H1 (cell line): ENCODE measurements at regions not wholly inside any gene's neighbourhood (a gene's known extent, or its start where the extent isn't known, plus 50 kb on each side); places are given as distances from the start of the nearest gene placed in this dataset.

Experiments used
- CTCF ChIA-PET: fragments of 300-600 bp; sonication (Branson Sonifier 250); formaldehyde crosslinking; loops from one replicate; lab custom pipeline; 2021; ENCODE audit not compliant: partially characterized antibody; lab: Charles Lee
- POLR2A ChIA-PET: fragments of 300-600 bp; sonication (Branson Sonifier 250); formaldehyde crosslinking; loops from one replicate; lab custom pipeline; 2021; ENCODE audit warnings: inconsistent platforms; ENCODE audit not compliant: partially characterized antibody; lab: Charles Lee
- DNase-seq, 2 experiments: peaks; one replicate each; pipeline versions ENCODE4 v3.0.0 to v3.0.0-alpha.2; 2010 to 2022; ENCODE audit warnings: low spot score in 2 of 2, low read depth in 1 of 2, mixed read lengths in 1 of 2
- FAIRE-seq: peaks from 2 replicates; lab custom pipeline; 2011; peaks lifted over from hg19 to GRCh38; lab: Jason Lieb, UNC
- H2AFZ ChIP-seq: 2 replicates; pipeline ENCODE4 v1.8.1; 2012; ENCODE audit warnings: low read length, inconsistent platforms
- H2AK5ac ChIP-seq: 2 replicates; pipeline ENCODE4 v1.6.1; 2013; ENCODE audit warnings: low read depth, low read length
- H2BK120ac ChIP-seq: replicated peaks from 2 replicates; pipeline ENCODE3; 2013; ENCODE audit warnings: low read depth, low read length, inconsistent platforms
- H2BK12ac ChIP-seq: 2 replicates; pipeline ENCODE4 v1.6.1; 2013; ENCODE audit warnings: low read depth, low read length
- H2BK15ac ChIP-seq: 2 replicates; pipeline ENCODE4 v1.6.1; 2013; ENCODE audit warnings: low read length
- H2BK20ac ChIP-seq: 2 replicates; pipeline ENCODE4 v1.6.1; 2013; ENCODE audit warnings: low read length
- H2BK5ac ChIP-seq: 2 replicates; pipeline ENCODE4 v1.6.1; 2013; ENCODE audit warnings: low read depth, low read length
- H3K14ac ChIP-seq: 2 replicates; pipeline ENCODE4 v1.6.1; 2013; ENCODE audit warnings: inconsistent platforms; ENCODE audit not compliant: insufficient read length
- H3K18ac ChIP-seq: 2 replicates; pipeline ENCODE4 v1.6.1; 2013; ENCODE audit warnings: low read length; ENCODE audit errors: extremely low read depth
- H3K23ac ChIP-seq: 2 replicates; pipeline ENCODE4 v1.6.1; 2013; ENCODE audit warnings: inconsistent platforms; ENCODE audit not compliant: insufficient read length
- H3K23me2 ChIP-seq: 2 replicates; pipeline ENCODE4 v1.6.1; 2013; ENCODE audit warnings: low read depth, low read length
- H3K27ac ChIP-seq: 2 replicates; pipeline ENCODE4 v1.6.1; 2011; ENCODE audit warnings: low read depth, low read length, inconsistent platforms
- H3K27me3 ChIP-seq, 4 experiments: replicated peaks in 1 of 4; 1 replicate in 1 of 4; 2 replicates in 3 of 4; pipeline versions ENCODE4 v1.6.1 to v1.8.1; 2011 to 2013; ENCODE audit warnings: low read length in 3 of 4, mild to moderate bottlenecking in 3 of 4, inconsistent platforms in 2 of 4, mixed read lengths in 2 of 4, moderate library complexity in 1 of 4; ENCODE audit not compliant: control insufficient read depth in 3 of 4, insufficient read depth in 3 of 4; ENCODE audit errors: extremely low read depth in 1 of 4
- H3K36me3 ChIP-seq, 4 experiments: 2 replicates each; pipeline versions ENCODE4 v1.6.1 to v1.8.1; 2011 to 2013; ENCODE audit warnings: mild to moderate bottlenecking in 4 of 4, low read length in 3 of 4, moderate library complexity in 2 of 4, control low read depth in 1 of 4, inconsistent platforms in 1 of 4; ENCODE audit not compliant: insufficient read depth in 4 of 4, control insufficient read depth in 2 of 4
- H3K4ac ChIP-seq: replicated peaks from 2 replicates; pipeline ENCODE3; 2013; ENCODE audit warnings: low read length, low read depth, mixed read lengths, inconsistent platforms; ENCODE audit not compliant: insufficient read length
- H3K4me1 ChIP-seq, 4 experiments: replicated peaks in 1 of 4; 1 replicate in 1 of 4; 2 replicates in 3 of 4; pipeline versions ENCODE4 v1.6.1 to v1.8.1; 2011 to 2013; ENCODE audit warnings: low read length in 3 of 4, inconsistent platforms in 2 of 4, mixed read lengths in 1 of 4; ENCODE audit not compliant: insufficient read depth in 4 of 4, control insufficient read depth in 3 of 4
- H3K4me2 ChIP-seq, 2 experiments: 2 replicates each; pipeline versions ENCODE4 v1.6.1 to v1.8.1; 2011 to 2013; ENCODE audit warnings: low read depth in 2 of 2, low read length in 2 of 2, control low read depth in 1 of 2, inconsistent platforms in 1 of 2, mild to moderate bottlenecking in 1 of 2; ENCODE audit not compliant: insufficient read depth in 1 of 2
- H3K4me3 ChIP-seq, 4 experiments: fragments of 200-600, 300-600 bp in 1 of 4; sonication (generic), shearing (Covaris generic), sonication (Bioruptor Twin) in 1 of 4; 2 replicates each; pipeline versions ENCODE4 v1.5.1 to v1.8.1; 2011 to 2016; ENCODE audit warnings: low read length in 4 of 4, low read depth in 3 of 4, control low read depth in 2 of 4, inconsistent platforms in 2 of 4, mild to moderate bottlenecking in 2 of 4, mixed read lengths in 1 of 4, moderate library complexity in 1 of 4; ENCODE audit not compliant: insufficient read depth in 2 of 4; ENCODE audit errors: extremely low read depth in 1 of 4
- H3K56ac ChIP-seq: replicated peaks from 2 replicates; pipeline ENCODE3; 2013; ENCODE audit warnings: low read depth, mild to moderate bottlenecking, mixed read lengths, low read length, inconsistent platforms; ENCODE audit not compliant: insufficient read length
- H3K79me1 ChIP-seq: 2 replicates; pipeline ENCODE4 v1.6.1; 2013; ENCODE audit warnings: low read depth, low read length, control low read depth
- H3K79me2 ChIP-seq, 2 experiments: 2 replicates each; pipeline versions ENCODE4 v1.6.1 to v1.8.1; 2012 to 2013; ENCODE audit warnings: low read length in 2 of 2, mild to moderate bottlenecking in 2 of 2, inconsistent platforms in 1 of 2; ENCODE audit not compliant: insufficient read depth in 2 of 2, control insufficient read depth in 1 of 2
- H3K9ac ChIP-seq, 4 experiments: replicated peaks in 1 of 4; 1 replicate in 1 of 4; 2 replicates in 3 of 4; pipeline versions ENCODE4 v1.6.1 to v1.8.1; 2011 to 2013; ENCODE audit warnings: low read depth in 3 of 4, low read length in 3 of 4, control low read depth in 2 of 4, mild to moderate bottlenecking in 2 of 4, moderate library complexity in 2 of 4, inconsistent platforms in 1 of 4; ENCODE audit errors: extremely low read depth in 1 of 4
- H3K9me3 ChIP-seq, 2 experiments: 2 replicates each; pipeline versions ENCODE4 v1.6.1 to v1.8.1; 2012 to 2013; ENCODE audit warnings: mild to moderate bottlenecking in 2 of 2, moderate library complexity in 2 of 2, control low read depth in 1 of 2, inconsistent platforms in 1 of 2, low read depth in 1 of 2, low read length in 1 of 2, mixed read lengths in 1 of 2; ENCODE audit not compliant: insufficient read depth in 2 of 2
- H4K20me1 ChIP-seq, 2 experiments: replicated peaks in 1 of 2; 2 replicates each; pipeline versions ENCODE3 to v1.8.1; 2011 to 2013; ENCODE audit warnings: inconsistent platforms in 2 of 2, low read length in 2 of 2, mild to moderate bottlenecking in 1 of 2; ENCODE audit not compliant: insufficient read depth in 2 of 2, control insufficient read depth in 1 of 2
- H4K5ac ChIP-seq: 2 replicates; pipeline ENCODE4 v1.6.1; 2013; ENCODE audit warnings: low read length, low read depth, mixed read lengths, inconsistent platforms; ENCODE audit not compliant: insufficient read length
- H4K8ac ChIP-seq: 2 replicates; pipeline ENCODE4 v1.8.0; 2013; ENCODE audit warnings: mild to moderate bottlenecking, moderate library complexity, low read length, inconsistent platforms; ENCODE audit not compliant: insufficient read depth; ENCODE audit errors: extremely low read depth
- H4K91ac ChIP-seq: replicated peaks from 2 replicates; pipeline ENCODE3; 2013; ENCODE audit warnings: low read length, mixed read lengths, inconsistent platforms; ENCODE audit not compliant: insufficient read length
- HDAC2 ChIP-seq, 2 experiments: fragments of 300-600 bp in 1 of 2; sonication (generic) in 1 of 2; IDR thresholded peaks; 2 replicates each; pipeline ENCODE4 v1.6.1; 2011 to 2012; ENCODE audit warnings: low read depth in 2 of 2, low read length in 2 of 2, mild to moderate bottlenecking in 2 of 2, moderate library complexity in 2 of 2, borderline replicate concordance in 1 of 2, inconsistent platforms in 1 of 2
- JUN ChIP-seq: IDR thresholded peaks from 2 replicates; pipeline ENCODE4 v1.6.1; 2011; ENCODE audit warnings: low read depth, mild to moderate bottlenecking, improper control_type of control experiment, low read length
- KDM4A ChIP-seq: IDR thresholded peaks from one replicate; pipeline ENCODE4 v1.7.1; 2012; ENCODE audit warnings: low read depth, mild to moderate bottlenecking, moderate library complexity, low read length, inconsistent platforms; ENCODE audit not compliant: severe bottlenecking
- POU5F1 ChIP-seq: IDR thresholded peaks from 2 replicates; pipeline ENCODE4 v1.6.1; 2011; ENCODE audit warnings: low read depth, mild to moderate bottlenecking, low read length, moderate library complexity
- RXRA ChIP-seq: IDR thresholded peaks from 2 replicates; pipeline ENCODE4 v1.6.1; 2011; ENCODE audit warnings: low read depth, mild to moderate bottlenecking, low read length, moderate library complexity; ENCODE audit not compliant: insufficient read depth
- SAP30 ChIP-seq: fragments of 300-600 bp; sonication (generic); IDR thresholded peaks from 2 replicates; pipeline ENCODE4 v1.7.1; 2012; ENCODE audit warnings: low read length, moderate library complexity, mild to moderate bottlenecking, inconsistent platforms; ENCODE audit not compliant: insufficient read depth, insufficient replicate concordance

- Histone ChIP-seq H3K27ac (no peak overlapping the region), H2BK120ac (no peak overlapping the region), H3K56ac (no peak overlapping the region), H3K4me2 (no peak overlapping the region), H2BK12ac (no peak overlapping the region), H3K36me3 (no peaks in the 10 kb centered on the region), H3K9ac (no peak overlapping the region), H3K4me3 (no peak overlapping the region), H4K5ac (no peak overlapping the region), H3K18ac (no peak overlapping the region), H4K8ac (no peak overlapping the region), H4K20me1 (no peaks in the 10 kb centered on the region), H2BK20ac (no peak overlapping the region), H3K14ac (no peak overlapping the region), H3K27me3 (no peaks in the 10 kb centered on the region), H3K4ac (no peak overlapping the region), H2AFZ (no peak overlapping the region), H2BK15ac (no peak overlapping the region), H3K9me3 (no peaks in the 10 kb centered on the region), H2AK5ac (no peak overlapping the region), H3K79me2 (no peaks in the 10 kb centered on the region), H2BK5ac (no peak overlapping the region), H3K23ac (no peak overlapping the region), H3K23me2 (no peaks in the 10 kb centered on the region), H3K4me1 (peaks cover 0 to 4% (median 0%) of the 10 kb centered on the region in 4 experiments; a peak in 2 of 7 replicates), H4K91ac (no peak overlapping the region), H3K79me1 (no peaks in the 10 kb centered on the region)
- ChIA-PET CTCF (no interaction called here), POLR2A (no interaction called here)
- FAIRE-seq (no peak), DNase-seq (no peak)
- no peak for TF ChIP-seq RXRA
- no peak for TF ChIP-seq JUN
- TF ChIP-seq SAP30, result no peak
- no peak for TF ChIP-seq KDM4A
- no peak for TF ChIP-seq HDAC2 (IDR thresholded peaks at IDR 0.05; ENCODE audit: borderline replicate concordance in 1 of 2, low read depth in 2 of 2, low read length in 2 of 2)
- TF ChIP-seq POU5F1, result no peak
Measured at GRCh38 chr12:89882792-89883191, 174.2 kb upstream of the ATP2B1 start.
